OCI-LY1 (cell line): ENCODE measurements at regions not wholly inside any gene's neighbourhood (a gene's known extent, or its start where the extent isn't known, plus 50 kb on each side); places are given as distances from the start of the nearest gene placed in this dataset.

Source experiments
- H2AFZ ChIP-seq: fragments of 200-600 bp; sonication (generic), shearing (Covaris generic); 2 replicates; pipeline ENCODE4 v1.6.0; 2014; ENCODE audit warnings: antibody characterized with exemption, mild to moderate bottlenecking, low read length
- H3F3A ChIP-seq: fragments of 200-600 bp; sonication (generic), shearing (Covaris generic); 2 replicates; pipeline ENCODE4 v1.6.0; 2014; ENCODE audit warnings: mild to moderate bottlenecking, antibody characterized with exemption, low read length, moderate library complexity; ENCODE audit not compliant: insufficient read depth
- H3K27ac ChIP-seq: fragments of 200-600 bp; sonication (generic); 2 replicates; pipeline ENCODE4 v1.5.1; 2014; ENCODE audit warnings: low read length, mixed run types, mild to moderate bottlenecking, low read depth; ENCODE audit not compliant: poor library complexity, severe bottlenecking
- H3K27me3 ChIP-seq: fragments of 200-600 bp; sonication (generic); 2 replicates; pipeline ENCODE4 v1.6.0; 2014; ENCODE audit warnings: antibody characterized with exemption, mild to moderate bottlenecking, low read length, moderate library complexity; ENCODE audit not compliant: insufficient read depth
- H3K36me3 ChIP-seq: fragments of 200-600 bp; sonication (generic); 2 replicates; pipeline ENCODE4 v1.6.1; 2014; ENCODE audit warnings: mild to moderate bottlenecking, antibody characterized with exemption, low read length, moderate library complexity, mixed read lengths; ENCODE audit not compliant: insufficient read depth
- H3K4me1 ChIP-seq: fragments of 200-600 bp; sonication (generic); 2 replicates; pipeline ENCODE4 v1.5.1; 2014; ENCODE audit warnings: mild to moderate bottlenecking, low read length, moderate library complexity; ENCODE audit not compliant: insufficient read depth, severe bottlenecking
- H3K4me2 ChIP-seq: fragments of 200-600 bp; sonication (generic), shearing (Covaris generic); 2 replicates; pipeline ENCODE4 v1.6.1; 2014; ENCODE audit warnings: low read length
- H3K4me3 ChIP-seq: fragments of 200-600 bp; sonication (generic); 2 replicates; pipeline ENCODE4 v1.5.1; 2014; ENCODE audit warnings: low read length, low read depth, mild to moderate bottlenecking, mixed read lengths; ENCODE audit not compliant: poor library complexity, severe bottlenecking
- H3K79me2 ChIP-seq: fragments of 200-600 bp; shearing (Covaris generic); 2 replicates; pipeline ENCODE4 v1.6.1; 2016; ENCODE audit warnings: mixed run types, low read length, mixed read lengths; ENCODE audit not compliant: insufficient read depth
- H3K9ac ChIP-seq: fragments of 200-600 bp; sonication (generic), shearing (Covaris generic); 2 replicates; pipeline ENCODE4 v1.6.1; 2014; ENCODE audit warnings: mild to moderate bottlenecking, low read length, mixed read lengths
- H3K9me2 ChIP-seq: fragments of 200-600 bp; sonication (generic), shearing (Covaris generic); 2 replicates; pipeline ENCODE4 v1.6.1; 2014; ENCODE audit warnings: low read depth, mild to moderate bottlenecking, low read length, mixed read lengths
- H3K9me3 ChIP-seq: fragments of 200-600 bp; shearing (Covaris generic); 2 replicates; pipeline ENCODE4 v1.6.1; 2014; ENCODE audit warnings: low read length, mixed read lengths
- H4K20me1 ChIP-seq: fragments of 200-600 bp; sonication (generic), shearing (Covaris generic); 2 replicates; pipeline ENCODE4 v1.6.0; 2016; ENCODE audit warnings: mild to moderate bottlenecking, low read length; ENCODE audit not compliant: insufficient read depth
- CTCF ChIP-seq: fragments of 200-600 bp; sonication (generic), shearing (Covaris generic); IDR thresholded peaks from 2 replicates; pipeline ENCODE4 v1.5.1; 2017; ENCODE audit warnings: mild to moderate bottlenecking, antibody characterized with exemption, low read length, moderate library complexity, mixed read lengths
- EZH2 ChIP-seq: fragments of 200-600 bp; sonication (generic), shearing (Covaris generic); IDR thresholded peaks from 2 replicates; pipeline ENCODE4 v1.8.0; 2017; ENCODE audit warnings: borderline replicate concordance, mixed run types, mild to moderate bottlenecking, antibody characterized with exemption, low read length, moderate library complexity, mixed read lengths

DNA sequence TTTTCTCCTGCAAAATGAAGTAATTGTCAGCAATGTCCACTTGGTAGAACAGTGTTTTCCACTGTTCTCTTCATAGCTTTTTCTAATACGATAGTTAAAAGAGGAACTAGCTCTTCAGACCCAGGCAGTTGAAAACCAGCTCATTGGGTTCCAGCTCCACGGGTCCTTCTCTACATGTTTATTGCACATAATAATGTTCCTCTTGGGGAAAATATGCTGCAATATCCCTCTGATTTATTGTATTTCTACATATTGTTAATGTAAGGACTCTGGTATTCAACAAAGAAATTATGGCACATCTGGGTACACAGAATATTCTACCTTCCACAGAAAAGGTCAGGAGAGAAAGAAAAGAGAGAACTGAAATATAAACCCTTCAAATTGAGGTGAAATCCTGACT is 473.4 kb downstream of the TRIML1 start:
- Histone ChIP-seq H3K4me1 (no peaks in the 10 kb centered on the region), H3K9ac (no peak overlapping the region), H3K4me2 (no peak overlapping the region), H3K27me3 (no peaks in the 10 kb centered on the region), H3K79me2 (no peaks in the 10 kb centered on the region), H4K20me1 (no peaks in the 10 kb centered on the region), H3K27ac (no peak overlapping the region), H2AFZ (no peak overlapping the region), H3F3A (no peaks in the 10 kb centered on the region), H3K9me2 (no peaks in the 10 kb centered on the region), H3K9me3 (no peaks in the 10 kb centered on the region), H3K36me3 (no peaks in the 10 kb centered on the region), H3K4me3 (no peak overlapping the region)
- TF ChIP-seq CTCF (no peak), EZH2 (no peak)

GRCh38 chr4:188613976-188614375 is 474.7 kb downstream of the TRIML1 start:
- no peaks in the 10 kb centered on the region for H4K20me1 ChIP-seq
- H3K27ac ChIP-seq: no peak overlapping the region
- H3K4me1 ChIP-seq: no peaks in the 10 kb centered on the region

GRCh38 chr4:188619456-188620149 is 480.4 kb downstream of the TRIML1 start:
- H3K4me2 ChIP-seq: no peak overlapping the region
- no peaks in the 10 kb centered on the region for H3K9me2 ChIP-seq
- no peak overlapping the region for H3K27ac ChIP-seq
- H3K4me1 ChIP-seq: no peaks in the 10 kb centered on the region
- H2AFZ ChIP-seq: no peak overlapping the region
- H3F3A ChIP-seq: no peaks in the 10 kb centered on the region
- no peaks in the 10 kb centered on the region for H3K79me2 ChIP-seq
- no peak overlapping the region for H3K9ac ChIP-seq
- H4K20me1 ChIP-seq: no peaks in the 10 kb centered on the region
- no peaks in the 10 kb centered on the region for H3K9me3 ChIP-seq
- no peak overlapping the region for H3K4me3 ChIP-seq
- no peaks in the 10 kb centered on the region for H3K27me3 ChIP-seq
- no peak for TF ChIP-seq EZH2
- TF ChIP-seq CTCF: no peak
- no peaks in the 10 kb centered on the region for H3K36me3 ChIP-seq

More at GRCh38 chr4:188613976-188614375, 474.7 kb downstream of the TRIML1 start:
- H3K36me3 ChIP-seq: no peaks in the 10 kb centered on the region
- no peaks in the 10 kb centered on the region for H3K9me2 ChIP-seq
- H3K9ac ChIP-seq: no peak overlapping the region
- no peaks in the 10 kb centered on the region for H3F3A ChIP-seq
- TF ChIP-seq EZH2: no peak
- no peak for TF ChIP-seq CTCF
- H3K9me3 ChIP-seq: no peaks in the 10 kb centered on the region
- no peaks in the 10 kb centered on the region for H3K79me2 ChIP-seq
- H3K4me2 ChIP-seq: no peak overlapping the region
- no peaks in the 10 kb centered on the region for H3K27me3 ChIP-seq
- no peak overlapping the region for H3K4me3 ChIP-seq
- no peak overlapping the region for H2AFZ ChIP-seq
